ENCODE measurements at regions not wholly inside any gene's neighbourhood (a gene's known extent, or its start where the extent isn't known, plus 50 kb on each side); places are given as distances from the start of the nearest gene placed in this dataset.

- Histone ChIP-seq H3K9me3 (no peaks in the 10 kb centered on the region), H3K4me1 (replicated peaks) (no peaks in the 10 kb centered on the region), H3K27ac (no peak overlapping the region), H3K36me3 (no peaks in the 10 kb centered on the region), H3K27me3 (replicated peaks; ENCODE audit: insufficient read depth) (no peaks in the 10 kb centered on the region), H3K4me3 (no peak overlapping the region)
- intact Hi-C loops (cut with DNase I): no loop called here
- no peak for DNase-seq (ENCODE audit: low spot score)
- TF ChIP-seq POLR2A (IDR thresholded peaks at IDR 0.05): no peak
- TF ChIP-seq POLR2AphosphoS5 (IDR thresholded peaks at IDR 0.05): no peak
- TF ChIP-seq CTCF (IDR thresholded peaks at IDR 0.05): no peak
- 67% methylated on average over 3 of the region's 3 CpGs for WGBS
These were observed 277.8 kb upstream of the SOX9 start for GRCh38 chr17:71842986-71843385.

GRCh38 chr17:71845337-71845736, 275.5 kb upstream of the SOX9 start:
- no peaks in the 10 kb centered on the region for H3K9me3 ChIP-seq
- intact Hi-C loops (cut with DNase I): no loop called here
- DNase-seq (ENCODE audit: low spot score): no peak
- no peaks in the 10 kb centered on the region for H3K4me1 ChIP-seq (replicated peaks)
- WGBS: 94% methylated on average over 2 of the region's 2 CpGs
- TF ChIP-seq POLR2AphosphoS5 (IDR thresholded peaks at IDR 0.05) (no peak), CTCF (IDR thresholded peaks at IDR 0.05) (no peak), POLR2A (IDR thresholded peaks at IDR 0.05) (no peak)
- H3K27me3 ChIP-seq (replicated peaks; ENCODE audit: insufficient read depth): no peaks in the 10 kb centered on the region
- H3K4me3 ChIP-seq: no peak overlapping the region
- H3K36me3 ChIP-seq: no peaks in the 10 kb centered on the region
- H3K27ac ChIP-seq: no peak overlapping the region

GRCh38 chr17:71846561-71847110, 274.2 kb upstream of the SOX9 start:
- 76% methylated on average over 8 of the region's 8 CpGs for WGBS

GRCh38 chr17:71849783-71850768, 270.7 kb upstream of the SOX9 start:
- H3K4me1 ChIP-seq (replicated peaks): no peaks in the 10 kb centered on the region
- DNase-seq (ENCODE audit: low spot score): no peak
- intact Hi-C loops (cut with DNase I): no loop called here
- no peaks in the 10 kb centered on the region for H3K9me3 ChIP-seq
- TF ChIP-seq POLR2AphosphoS5 (IDR thresholded peaks at IDR 0.05) (no peak), CTCF (IDR thresholded peaks at IDR 0.05) (no peak), POLR2A (IDR thresholded peaks at IDR 0.05) (no peak)
- H3K36me3 ChIP-seq: no peaks in the 10 kb centered on the region
- H3K4me3 ChIP-seq: no peak overlapping the region
- H3K27me3 ChIP-seq (replicated peaks; ENCODE audit: insufficient read depth): no peaks in the 10 kb centered on the region
- 35% methylated on average over 1 of the region's 1 CpG for WGBS
- no peak overlapping the region for H3K27ac ChIP-seq

More at GRCh38 chr17:71846561-71847110, 274.2 kb upstream of the SOX9 start:
- Histone ChIP-seq H3K4me1 (replicated peaks) (no peaks in the 10 kb centered on the region), H3K4me3 (no peak overlapping the region), H3K27me3 (replicated peaks; ENCODE audit: insufficient read depth) (no peaks in the 10 kb centered on the region), H3K9me3 (no peaks in the 10 kb centered on the region), H3K27ac (no peak overlapping the region), H3K36me3 (no peaks in the 10 kb centered on the region)
- no peak for TF ChIP-seq POLR2AphosphoS5 (IDR thresholded peaks at IDR 0.05)
- TF ChIP-seq POLR2A (IDR thresholded peaks at IDR 0.05): no peak
- no peak for TF ChIP-seq CTCF (IDR thresholded peaks at IDR 0.05)
- intact Hi-C loops (cut with DNase I): no loop called here
- no peak for DNase-seq (ENCODE audit: low spot score)
